ENCODE measurements at regions not wholly inside any gene's neighbourhood (a gene's known extent, or its start where the extent isn't known, plus 50 kb on each side); places are given as distances from the start of the nearest gene placed in this dataset.

DNA sequence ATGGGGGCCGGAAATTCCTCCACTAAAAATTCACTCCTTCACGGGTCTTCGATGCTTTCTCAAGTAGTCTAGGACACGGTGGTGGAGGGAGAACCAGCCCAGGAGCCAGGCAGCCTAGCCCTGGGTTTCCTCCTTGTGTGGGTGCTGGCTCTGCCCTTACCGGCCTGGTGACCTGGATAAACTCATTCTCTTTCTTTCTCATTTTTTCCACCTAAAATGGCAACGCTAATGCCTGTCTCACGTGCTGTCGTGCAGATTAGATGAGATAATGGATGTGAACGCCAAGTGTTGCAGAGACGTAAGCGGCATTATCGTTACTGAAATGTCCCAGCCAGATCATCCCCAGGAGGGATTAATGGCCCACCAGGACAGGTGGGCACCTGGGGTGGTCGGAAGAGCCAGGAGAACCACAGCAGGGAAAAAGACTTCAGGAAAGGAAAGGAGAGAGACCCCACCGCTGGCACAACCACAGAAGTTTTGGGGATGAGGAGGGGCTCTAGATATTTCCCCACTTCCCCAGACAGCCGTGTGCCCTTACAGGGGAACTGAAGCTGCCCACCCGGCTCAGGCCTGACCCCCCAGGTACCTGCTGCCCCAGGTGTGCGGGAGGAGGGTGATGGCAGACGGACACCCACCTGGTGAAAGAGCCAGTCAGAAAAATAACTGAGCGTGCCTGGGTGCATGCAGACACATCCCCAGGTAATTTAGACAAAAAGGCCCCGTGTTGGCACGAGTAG lies 100.8 kb upstream of the ASAP2 start:
- DNase-seq (ENCODE audit: low read depth): no peak

DNA sequence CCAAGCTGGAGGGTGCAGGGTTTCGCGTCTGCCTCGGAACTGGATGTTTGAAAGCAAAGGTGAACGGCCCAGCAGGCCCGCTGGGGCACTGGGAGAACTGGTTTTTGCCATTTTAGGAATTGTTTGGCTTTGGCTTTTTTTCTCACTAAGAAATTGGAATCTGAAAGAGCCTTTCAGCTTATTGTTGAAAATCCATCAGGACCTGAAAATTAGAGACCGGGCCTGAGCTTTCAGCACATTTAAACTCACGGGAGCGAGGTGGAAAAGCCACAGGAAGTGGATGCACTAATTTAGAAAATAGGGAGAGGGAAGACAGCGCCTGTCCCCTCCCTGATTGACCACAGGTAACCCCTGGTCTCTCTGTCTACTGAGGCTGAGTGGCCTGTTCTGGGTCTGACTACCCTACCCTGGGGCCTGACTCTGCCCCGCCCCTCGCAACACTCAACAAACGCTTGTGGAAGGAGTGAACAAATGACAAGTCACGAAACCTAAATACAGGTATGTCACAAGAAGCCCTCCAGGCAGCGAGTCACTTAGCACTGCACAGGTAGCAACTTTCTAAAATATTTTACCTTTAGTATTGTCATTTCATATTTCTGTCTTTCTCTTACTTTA lies 100.3 kb upstream of the MBOAT2 start:
- DNase-seq (ENCODE audit: low read depth): no peak

DNA sequence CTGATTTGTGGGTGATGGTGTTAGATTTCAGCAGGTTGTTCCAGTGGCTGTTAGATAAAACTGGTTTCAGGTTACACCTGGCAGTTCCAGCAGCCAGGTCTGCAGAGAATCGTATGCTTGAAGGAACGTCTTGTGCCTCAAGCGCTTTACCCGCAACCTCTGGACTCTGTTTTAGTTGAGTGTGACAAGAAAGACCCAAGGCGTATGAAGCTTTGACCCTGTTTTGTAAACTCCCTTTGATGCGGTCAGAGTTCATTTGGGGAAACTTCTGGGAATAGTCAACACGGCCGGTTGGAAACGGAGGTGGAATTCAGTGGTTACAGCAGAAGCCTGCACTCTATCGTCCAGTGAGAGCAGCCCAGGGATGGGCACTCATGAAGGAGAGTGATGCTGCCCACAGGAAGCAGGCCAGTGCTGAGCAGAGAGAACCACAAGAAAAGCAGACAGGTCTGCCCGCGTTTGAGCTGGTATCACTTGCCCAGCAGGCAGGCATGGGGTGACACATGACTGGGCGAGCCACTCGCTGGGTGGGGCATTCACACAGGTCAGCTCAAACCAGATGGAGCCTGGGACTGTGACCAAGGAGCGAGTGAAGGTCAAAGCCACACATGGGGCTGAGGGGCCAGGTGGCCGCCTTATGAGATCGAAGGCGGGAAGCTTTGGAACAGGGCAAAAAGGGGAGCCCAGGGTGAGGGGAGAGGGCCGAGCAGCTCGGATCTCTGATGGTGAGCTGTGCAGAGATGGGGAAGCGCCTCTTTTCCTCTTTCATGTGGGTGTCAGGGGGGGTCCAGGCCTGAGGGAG lies 99.6 kb upstream of the MBOAT2 start:
- no peak for DNase-seq (ENCODE audit: low read depth)

DNA sequence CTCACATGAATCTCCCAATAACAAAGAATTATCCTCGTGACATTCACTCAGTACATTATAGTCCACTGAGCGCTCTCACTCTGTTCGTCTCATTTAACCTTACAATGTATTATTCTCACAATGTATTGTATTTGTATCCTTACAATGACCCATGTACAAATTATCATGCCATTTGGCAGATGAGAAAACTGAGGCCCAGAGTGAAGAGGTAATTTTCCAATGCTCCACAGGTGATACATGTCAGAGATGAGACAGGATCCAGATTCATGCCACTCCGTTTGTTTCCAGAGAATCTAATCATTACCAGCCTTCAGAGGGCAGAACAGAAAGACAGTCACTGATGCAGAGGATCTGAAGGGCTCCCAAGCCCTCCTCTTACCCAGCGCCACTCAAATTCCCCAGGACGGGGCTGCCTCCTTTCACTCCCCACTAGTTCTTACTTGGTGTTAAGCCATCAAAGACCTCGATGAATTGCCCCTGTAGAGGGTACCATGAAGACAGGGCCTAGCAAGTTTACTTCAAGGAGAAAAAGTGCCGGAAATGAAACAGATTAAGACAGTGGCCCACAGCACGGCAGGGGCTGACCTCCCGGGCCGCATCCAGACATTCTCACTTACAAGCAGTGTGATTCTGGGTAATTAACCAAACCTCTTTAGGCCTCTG lies 98.4 kb upstream of the MBOAT2 start:
- DNase-seq (ENCODE audit: low read depth): no peak

DNA sequence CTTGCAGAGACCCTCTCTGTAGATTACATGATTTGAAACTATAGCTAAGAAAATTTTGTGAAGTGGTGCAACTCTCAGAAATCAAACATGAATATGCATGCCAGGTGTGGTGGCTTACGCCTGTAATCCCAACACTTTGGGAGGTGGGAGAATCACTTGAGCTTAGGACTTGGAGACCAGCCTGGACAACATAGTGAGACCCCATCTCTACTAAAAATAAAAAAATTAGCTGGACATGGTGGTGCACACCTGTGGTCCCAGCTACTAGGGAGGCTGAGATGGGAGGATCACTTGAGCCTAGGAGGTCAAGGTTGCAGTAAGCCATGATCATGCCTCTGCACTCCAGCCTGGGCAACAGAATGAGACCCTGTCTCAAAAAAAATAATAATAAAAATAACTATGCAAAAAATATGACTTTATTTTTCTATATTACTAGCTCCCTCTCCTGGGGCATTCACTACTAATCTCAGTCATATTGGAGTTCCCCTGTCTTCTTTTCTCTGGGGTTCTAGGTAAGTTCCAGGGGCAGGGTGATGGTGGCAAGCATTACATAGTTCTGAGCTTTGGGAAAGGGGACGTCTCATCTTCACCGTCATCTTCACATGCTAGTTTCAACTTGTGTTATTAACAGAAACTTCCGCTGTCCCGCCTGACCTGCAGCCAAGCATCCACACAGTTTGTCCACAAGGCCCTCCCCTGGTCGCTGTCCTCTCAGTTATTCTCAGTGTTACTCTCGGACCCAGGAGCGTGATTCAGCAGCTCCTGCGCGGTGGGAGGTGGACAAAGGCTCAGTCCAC lies 96.8 kb upstream of the MBOAT2 start:
- no peak for DNase-seq (ENCODE audit: low read depth)

DNA sequence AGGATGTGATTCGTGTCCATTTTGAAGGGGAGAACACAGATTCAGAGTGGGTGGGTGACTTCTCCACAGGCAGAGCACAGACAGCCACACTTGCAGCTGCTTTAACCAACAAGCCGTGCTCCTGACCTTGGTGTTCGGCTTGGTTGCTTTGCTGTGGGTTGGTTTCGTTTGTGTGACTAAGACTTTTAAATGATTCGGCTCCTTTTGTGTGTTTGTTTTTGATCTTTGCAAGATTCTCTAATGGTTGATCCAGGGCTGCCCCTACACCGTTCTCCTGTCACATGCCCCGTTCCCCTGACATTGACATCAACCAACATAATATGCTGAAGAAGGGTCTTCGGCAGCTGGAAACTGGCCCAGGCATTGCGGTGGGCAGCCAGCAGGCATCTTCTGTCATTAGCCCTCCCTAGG lies 95.9 kb upstream of the MBOAT2 start:
- no peak for DNase-seq (ENCODE audit: low read depth)

DNA sequence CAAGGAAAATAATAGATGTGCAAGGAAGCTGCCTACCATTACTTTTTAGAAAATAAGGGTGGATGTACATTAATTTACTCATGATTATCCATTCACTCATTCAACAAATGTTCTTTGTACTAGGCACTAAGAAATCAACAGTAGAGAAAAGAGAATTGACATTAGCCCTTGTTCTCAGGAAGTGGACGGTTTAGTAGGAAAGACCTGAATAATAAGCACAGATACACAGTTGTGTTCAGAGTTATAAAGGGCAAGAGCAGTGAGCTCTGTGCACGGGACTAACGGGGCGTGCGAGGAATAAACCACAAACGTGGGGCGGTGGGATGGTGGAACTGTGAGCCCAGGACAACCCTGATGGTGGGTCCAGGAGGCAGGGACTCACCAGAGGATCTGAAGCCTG lies 94.4 kb upstream of the MBOAT2 start:
- no peak for DNase-seq (ENCODE audit: low read depth)

DNA sequence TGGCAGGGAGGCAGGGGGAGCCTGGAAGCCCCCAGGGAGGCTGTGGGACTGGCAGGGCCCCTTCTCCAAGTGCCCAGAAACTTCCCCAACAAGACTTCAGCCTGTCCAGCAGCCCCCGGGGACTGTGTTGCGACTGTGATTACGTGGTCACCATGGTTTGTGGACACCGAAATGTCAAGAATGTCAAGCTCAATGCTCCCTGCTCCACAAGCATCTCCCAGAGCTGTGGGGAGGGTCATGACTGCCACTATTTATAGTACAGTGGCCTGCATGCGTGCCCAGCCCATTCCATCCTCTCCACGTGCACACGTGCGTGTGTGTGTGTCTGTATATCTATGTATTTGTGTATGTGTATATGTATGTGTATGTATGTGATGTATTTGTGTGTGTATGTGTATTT lies 93.8 kb upstream of the MBOAT2 start:
- DNase-seq (ENCODE audit: low read depth): no peak

DNA sequence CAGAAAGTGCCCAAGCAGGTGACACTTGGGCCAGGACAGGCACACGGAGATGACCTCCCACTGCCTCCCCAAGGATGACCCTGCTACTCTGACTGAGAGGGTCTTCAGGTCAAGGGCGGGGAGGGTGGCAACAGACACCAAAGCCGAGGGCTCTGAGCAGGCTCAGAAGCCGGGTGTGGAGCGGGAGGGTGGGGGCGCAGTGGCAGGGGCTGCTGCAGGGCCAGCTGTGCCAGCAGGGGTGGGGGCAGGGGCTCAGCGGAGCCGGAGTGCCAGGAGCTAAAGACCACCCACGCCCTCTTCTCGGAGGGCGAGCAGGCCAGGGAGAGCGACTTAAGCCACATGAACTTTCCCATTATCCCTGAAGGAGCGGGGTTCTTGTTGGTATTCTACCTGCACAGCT lies 93.3 kb upstream of the MBOAT2 start:
- DNase-seq (ENCODE audit: low read depth): no peak

DNA sequence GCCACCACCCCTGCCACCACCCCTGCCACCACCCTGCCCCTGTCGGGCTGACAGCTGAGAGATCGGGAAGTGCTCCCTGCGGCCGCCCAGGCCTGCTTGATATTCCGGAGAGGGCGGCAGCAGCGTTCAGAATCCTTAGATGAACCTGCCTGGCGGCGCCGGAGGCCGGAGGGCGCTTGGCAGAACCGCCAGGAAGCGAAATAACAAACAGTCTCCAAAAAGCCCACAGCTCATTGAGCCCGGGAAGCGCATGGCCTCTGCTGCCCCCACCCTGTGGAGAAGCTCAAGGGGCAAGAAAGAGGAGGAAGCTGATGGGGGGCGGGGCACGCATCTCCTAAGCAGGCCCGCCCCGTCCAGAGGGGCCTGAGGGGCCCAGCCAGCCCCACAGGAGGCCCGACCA lies 92.2 kb upstream of the MBOAT2 start:
- DNase-seq (ENCODE audit: low read depth): no peak

DNA sequence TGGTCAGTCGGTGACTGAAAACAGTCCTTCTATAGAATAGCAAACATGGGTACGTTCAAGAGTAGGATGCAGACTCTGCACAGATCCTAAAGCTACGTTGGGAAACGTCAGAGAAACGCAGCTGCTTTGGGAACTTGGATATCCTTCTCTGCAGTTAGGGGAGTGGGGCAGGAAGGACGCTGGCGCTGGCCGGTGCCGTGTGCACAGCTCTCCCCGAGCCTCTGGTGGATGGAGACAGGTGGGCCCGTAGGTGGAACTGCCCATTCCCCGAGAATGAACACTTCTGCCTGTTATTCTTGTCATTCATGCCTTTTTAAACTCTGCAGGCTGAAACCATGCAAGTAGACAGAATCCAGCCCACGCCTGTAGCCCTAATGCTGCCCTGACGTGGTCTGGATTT lies 91.7 kb upstream of the MBOAT2 start:
- DNase-seq (ENCODE audit: low read depth): no peak

DNA sequence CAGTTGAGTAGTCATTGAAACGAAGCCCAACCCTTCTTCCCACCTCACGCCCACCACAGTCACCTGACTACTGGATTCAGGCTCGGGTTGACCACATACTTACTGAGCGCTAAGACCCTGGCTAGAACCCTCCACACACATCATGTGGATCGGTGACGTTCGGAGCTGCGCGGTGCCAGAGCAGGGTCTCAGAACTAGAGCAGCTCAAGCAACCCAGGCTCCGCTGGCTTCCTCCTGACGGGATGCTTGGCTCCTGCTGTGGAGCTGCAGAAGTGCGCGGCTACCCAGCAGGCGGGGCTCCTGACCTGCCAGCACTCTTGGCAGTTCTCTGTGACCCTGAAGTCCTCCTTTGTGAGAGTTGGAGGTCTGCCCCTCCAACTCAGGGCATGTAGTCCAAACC lies 90.6 kb upstream of the MBOAT2 start:
- DNase-seq (ENCODE audit: low read depth): no peak

DNA sequence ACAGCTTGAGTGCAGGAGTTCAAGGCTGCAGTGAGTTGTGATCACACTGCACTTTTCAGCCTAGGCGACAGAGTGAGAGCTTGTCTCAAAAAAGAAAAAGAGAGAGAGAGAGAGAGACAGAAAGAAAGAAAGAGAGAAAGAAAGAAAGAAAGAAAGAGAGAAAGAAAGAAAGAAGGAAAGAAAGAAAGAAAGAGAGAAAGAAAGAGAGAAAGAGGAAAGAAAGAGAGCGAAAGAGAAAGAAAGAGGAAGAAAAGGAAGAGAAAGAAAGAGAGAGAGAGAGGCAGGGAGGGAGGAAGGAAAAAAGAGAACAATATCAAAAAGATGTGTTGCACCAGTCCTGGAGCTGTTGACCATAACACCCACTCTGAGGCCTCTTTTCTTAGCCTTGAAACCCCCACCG lies 89.8 kb upstream of the MBOAT2 start:
- no peak for DNase-seq (ENCODE audit: low read depth)

DNA sequence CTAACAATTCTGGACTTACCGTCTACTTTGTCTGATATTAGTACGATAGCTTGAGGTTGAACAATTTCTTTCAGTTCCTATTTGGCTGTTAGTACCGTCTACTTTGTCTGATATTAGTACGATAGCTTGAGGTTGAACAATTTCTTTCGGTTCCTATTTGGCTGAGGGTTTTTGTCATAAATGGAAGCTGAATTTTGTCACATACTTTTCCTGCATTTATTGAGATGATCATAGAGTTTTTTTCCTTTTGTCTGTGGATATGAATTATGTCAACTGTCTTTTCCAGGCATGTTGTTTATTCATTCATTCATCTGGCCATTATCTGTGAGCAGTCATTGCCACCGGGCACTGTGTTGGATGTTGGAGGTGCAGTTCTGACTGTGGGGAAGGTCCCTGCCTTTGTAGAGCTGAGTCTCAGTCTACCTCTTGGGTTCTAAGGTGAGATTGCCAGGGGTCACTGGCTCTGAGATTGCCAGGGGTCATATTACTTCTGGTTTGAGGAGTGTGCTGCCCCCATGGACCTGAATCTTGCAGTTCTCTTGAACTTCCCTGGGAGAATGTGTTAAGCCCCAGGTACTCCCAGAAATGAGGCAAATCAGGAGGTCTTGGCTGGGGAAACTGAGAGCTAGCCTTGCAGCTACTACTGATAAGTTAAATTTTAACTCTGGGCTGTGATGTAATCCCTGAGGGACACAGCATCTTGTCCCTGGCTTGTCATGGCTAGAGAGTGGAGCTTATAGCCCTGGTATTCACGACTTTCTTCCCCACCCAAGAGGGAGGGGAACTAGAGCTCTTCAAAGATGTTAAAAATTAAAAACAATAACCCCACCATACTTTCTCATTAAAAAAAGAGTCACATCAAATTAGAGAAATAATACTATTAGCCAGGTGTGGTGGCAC lies 89.1 kb upstream of the MBOAT2 start:
- DNase-seq (ENCODE audit: low read depth): no peak

DNA sequence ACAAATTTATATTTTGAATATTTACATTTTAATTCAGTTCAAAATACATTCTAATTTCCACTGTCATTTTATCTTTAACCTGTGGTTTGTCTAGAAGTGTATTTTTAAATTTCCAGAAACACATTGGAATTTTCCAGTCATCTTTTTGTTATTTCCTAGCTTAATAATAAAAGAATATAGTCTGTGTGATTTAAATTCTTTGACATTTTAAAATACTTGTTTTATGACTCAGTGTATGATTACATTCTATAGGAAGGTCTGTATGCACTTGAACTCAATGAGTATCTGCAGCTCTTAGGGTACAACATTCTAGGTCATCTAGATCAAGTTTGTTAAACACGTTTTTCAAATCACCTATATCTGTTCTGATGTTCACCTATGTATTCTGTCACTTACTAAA lies 88.3 kb upstream of the MBOAT2 start:
- no peak for DNase-seq (ENCODE audit: low read depth)

DNA sequence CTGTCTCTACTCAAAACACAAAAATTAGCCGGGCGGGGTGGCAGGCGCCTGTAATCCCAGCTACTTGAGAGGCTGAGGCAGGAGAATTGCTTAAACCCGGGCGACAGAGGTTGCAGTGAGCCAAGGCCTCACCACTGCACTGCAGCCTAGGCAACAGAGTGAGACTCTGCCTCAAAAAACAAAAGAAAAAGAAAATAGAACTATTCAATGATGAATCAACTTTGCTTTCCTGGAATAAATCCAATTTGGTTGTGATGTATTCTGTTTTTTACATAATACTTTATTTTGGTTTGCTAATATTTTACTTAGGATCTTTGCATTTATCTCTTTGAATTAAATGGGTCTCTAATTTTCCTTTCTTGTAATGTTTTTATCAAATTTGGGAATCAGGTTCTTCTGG lies 86.3 kb upstream of the MBOAT2 start:
- DNase-seq (ENCODE audit: low read depth): no peak

DNA sequence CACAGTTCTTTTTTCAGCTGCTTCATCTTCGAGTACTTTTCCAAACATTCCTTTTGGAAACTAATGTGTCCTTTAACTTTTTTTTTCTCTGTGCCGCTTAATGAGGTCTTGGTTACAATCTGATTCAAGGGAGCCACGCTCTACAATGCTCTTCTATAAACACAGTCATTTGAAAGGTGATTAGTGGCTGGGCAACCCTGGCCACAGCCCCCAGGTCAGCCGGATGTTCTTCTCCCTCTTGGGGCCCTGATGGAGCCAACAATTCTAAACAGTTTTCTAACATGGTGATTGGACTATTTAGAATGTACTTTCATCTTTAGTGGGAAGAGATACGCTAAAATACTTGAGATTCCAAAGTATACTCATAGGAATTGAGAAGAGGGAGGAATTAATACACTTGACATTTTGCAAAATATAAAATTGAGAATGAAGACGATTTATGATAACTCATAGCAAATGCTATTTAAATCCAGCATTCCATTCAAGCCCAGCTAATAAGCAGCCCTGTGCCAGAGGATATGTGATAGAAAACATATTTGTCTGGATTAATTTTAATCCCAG lies 83.7 kb upstream of the MBOAT2 start:
- DNase-seq (ENCODE audit: low read depth): no peak

DNA sequence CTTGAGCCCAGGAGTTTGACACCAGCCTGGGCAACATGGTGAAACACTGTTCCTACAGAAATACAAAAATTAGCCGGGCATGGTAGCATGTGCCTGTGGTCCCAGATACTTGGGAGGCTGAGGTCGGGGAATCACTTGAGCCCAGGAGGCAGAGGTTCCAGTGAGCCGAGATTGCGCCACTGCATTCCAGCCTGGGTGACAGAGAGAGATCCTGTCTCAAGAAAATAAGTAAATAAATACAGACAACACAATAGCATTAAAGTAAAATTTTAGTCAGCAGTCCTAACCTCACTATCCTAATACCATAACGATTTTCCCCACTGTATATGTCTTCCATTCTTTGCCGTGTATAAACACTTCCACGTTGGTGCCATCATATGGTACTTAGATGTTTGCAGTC lies 83.0 kb upstream of the MBOAT2 start:
- no peak for DNase-seq (ENCODE audit: low read depth)

DNA sequence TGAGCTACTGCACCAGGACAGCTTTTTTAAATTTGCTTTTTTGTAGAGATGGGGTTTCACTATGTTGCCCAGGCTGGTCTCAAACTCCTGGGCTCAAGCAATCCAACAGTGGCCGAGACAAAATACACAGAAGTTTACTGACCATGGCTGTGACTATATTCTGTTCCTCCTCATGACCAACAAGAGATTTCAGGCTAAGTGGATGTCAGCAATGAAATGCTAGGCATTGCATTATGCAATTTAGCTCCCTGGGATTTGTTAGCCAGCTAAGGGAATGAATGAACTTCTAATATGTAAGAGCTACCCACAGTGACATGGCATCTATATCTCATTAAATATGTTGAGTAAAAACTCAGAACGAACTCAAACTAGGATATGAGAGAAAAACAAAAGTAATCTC lies 81.9 kb upstream of the MBOAT2 start:
- no peak for DNase-seq (ENCODE audit: low read depth)

DNA sequence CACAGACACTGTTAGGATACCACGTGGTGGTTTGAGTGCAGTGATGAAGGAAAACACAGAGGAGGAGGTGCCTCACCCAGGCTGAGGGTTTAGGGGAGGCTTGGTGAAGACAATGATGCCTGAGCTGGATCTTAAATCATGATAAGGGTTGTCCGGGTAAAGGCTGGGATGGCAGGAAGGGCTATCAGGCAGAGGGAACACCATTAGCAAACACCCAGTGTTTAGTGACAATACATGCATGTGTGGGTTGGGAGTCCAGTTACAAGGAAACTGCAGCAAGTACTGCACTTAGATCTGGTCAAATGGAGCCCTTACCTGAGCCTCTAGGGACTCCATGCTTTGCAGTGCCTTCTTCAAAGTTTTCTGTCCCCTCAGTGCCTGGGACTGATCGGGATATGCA lies 79.8 kb upstream of the MBOAT2 start:
- no peak for DNase-seq (ENCODE audit: low read depth)

DNA sequence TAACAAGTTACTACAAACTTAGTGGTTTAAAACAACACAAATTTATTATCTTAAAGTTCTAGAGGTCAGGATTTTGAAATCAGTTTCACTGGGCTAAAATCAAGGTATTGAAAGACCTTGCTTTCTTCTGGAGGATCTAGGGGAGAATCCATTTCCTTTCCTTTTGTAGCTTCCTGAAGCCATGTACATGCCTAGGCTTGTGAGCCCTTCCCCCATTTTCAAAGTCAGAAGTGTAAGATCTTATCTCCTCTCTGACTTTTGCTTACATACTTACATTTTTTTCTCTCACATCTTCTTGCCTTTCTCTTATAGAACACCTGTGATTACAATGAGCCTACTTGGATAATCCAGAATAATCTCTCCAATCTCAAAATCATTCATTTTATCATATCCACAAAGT lies 78.7 kb upstream of the MBOAT2 start:
- DNase-seq (ENCODE audit: low read depth): no peak
